MM.1S (cell line): ENCODE measurements at regions not wholly inside any gene's neighbourhood (a gene's known extent, or its start where the extent isn't known, plus 50 kb on each side); places are given as distances from the start of the nearest gene placed in this dataset.

Experiments used
- DNase-seq: peaks from one replicate; pipeline ENCODE4 v3.0.0-alpha.2; 2015
- H2AFZ ChIP-seq: fragments of 300-600 bp; sonication (generic); 2 replicates; pipeline ENCODE4 v1.6.0; 2016; ENCODE audit warnings: antibody characterized with exemption, low read length
- H3F3A ChIP-seq: fragments of 300-600 bp; sonication (generic); 2 replicates; pipeline ENCODE4 v1.6.1; 2016; ENCODE audit warnings: mild to moderate bottlenecking, antibody characterized with exemption, low read length, moderate library complexity, mixed read lengths; ENCODE audit not compliant: insufficient read depth
- H3K27ac ChIP-seq: fragments of 300-600 bp; sonication (generic); 2 replicates; pipeline ENCODE4 v1.5.1; 2016; ENCODE audit warnings: mild to moderate bottlenecking, low read length
- H3K27me3 ChIP-seq: fragments of 300-600 bp; sonication (generic); replicated peaks from 2 replicates; pipeline ENCODE4 v1.6.0; 2016; ENCODE audit warnings: low read length; ENCODE audit not compliant: insufficient read depth
- H3K36me3 ChIP-seq: fragments of 300-600 bp; sonication (generic); replicated peaks from 2 replicates; pipeline ENCODE4 v1.6.1; 2016; ENCODE audit warnings: mild to moderate bottlenecking, low read length, mixed read lengths; ENCODE audit not compliant: insufficient read depth
- H3K4me1 ChIP-seq: fragments of 300-600 bp; sonication (generic); 2 replicates; pipeline ENCODE4 v1.6.1; 2016; ENCODE audit warnings: low read length, mixed read lengths
- H3K4me2 ChIP-seq: fragments of 300-600 bp; sonication (generic); 2 replicates; pipeline ENCODE4 v1.6.0; 2016; ENCODE audit warnings: low read depth, low read length
- H3K4me3 ChIP-seq: fragments of 300-600 bp; sonication (generic); 2 replicates; pipeline ENCODE4 v1.5.1; 2016; ENCODE audit warnings: low read length, mixed read lengths
- H3K79me2 ChIP-seq: fragments of 300-600 bp; sonication (generic); 2 replicates; pipeline ENCODE4 v1.6.1; 2016; ENCODE audit warnings: mixed run types, low read length, mixed read lengths
- H3K9ac ChIP-seq: fragments of 300-600 bp; sonication (generic); 2 replicates; pipeline ENCODE4 v1.6.1; 2016; ENCODE audit warnings: low read length, mixed read lengths
- H3K9me2 ChIP-seq: fragments of 300-600 bp; sonication (generic); replicated peaks from 2 replicates; pipeline ENCODE4 v1.6.1; 2016; ENCODE audit warnings: mild to moderate bottlenecking, low read length, mixed read lengths; ENCODE audit not compliant: insufficient read depth
- H3K9me3 ChIP-seq: fragments of 300-600 bp; sonication (generic); replicated peaks from 2 replicates; pipeline ENCODE4 v1.6.1; 2016; ENCODE audit warnings: mild to moderate bottlenecking, low read length, mixed read lengths; ENCODE audit not compliant: insufficient read depth
- H4K20me1 ChIP-seq: fragments of 300-600 bp; sonication (generic); 2 replicates; pipeline ENCODE4 v1.6.1; 2016; ENCODE audit warnings: mild to moderate bottlenecking, low read length, moderate library complexity, mixed read lengths; ENCODE audit not compliant: insufficient read depth
- CTCF ChIP-seq: fragments of 300-600 bp; sonication (generic); IDR thresholded peaks from 2 replicates; pipeline ENCODE4 v1.5.1; 2016; ENCODE audit warnings: antibody characterized with exemption, low read length, mixed read lengths
- EZH2 ChIP-seq: fragments of 300-600 bp; sonication (generic); optimal IDR thresholded peaks from 2 replicates; pipeline ENCODE3; 2017; ENCODE audit warnings: low read depth, mild to moderate bottlenecking, antibody characterized with exemption, low read length, mixed read lengths
- EZH2phosphoT487 ChIP-seq: fragments of 300-600 bp; sonication (generic); IDR thresholded peaks from 2 replicates; pipeline ENCODE4 v1.6.1; 2018; ENCODE audit warnings: antibody characterized with exemption, low read length

DNA sequence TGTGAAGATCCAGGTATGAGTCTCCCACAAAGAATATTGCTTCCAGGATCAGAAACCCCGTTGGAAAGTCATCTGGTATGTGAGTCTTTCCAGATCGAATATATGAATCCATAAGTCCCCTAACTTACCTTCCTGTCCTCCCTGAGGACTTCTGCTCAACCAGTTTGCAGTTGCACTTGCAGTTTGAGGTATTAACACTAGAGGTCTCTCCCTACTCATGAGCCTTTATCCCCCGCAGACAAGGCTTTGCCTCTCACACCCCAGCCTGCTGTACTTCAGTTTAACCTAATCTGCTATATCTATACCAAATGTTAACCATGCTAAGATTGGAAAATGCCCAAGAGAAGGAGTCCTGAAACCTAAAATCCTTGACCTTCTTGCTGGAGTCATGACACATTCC is 135.3 kb upstream of the DEFB112 start:
- Histone ChIP-seq H3K4me1 (no peaks in the 10 kb centered on the region), H3K79me2 (no peaks in the 10 kb centered on the region), H3K27me3 (no peaks in the 10 kb centered on the region), H3K9me2 (no peaks in the 10 kb centered on the region), H3K4me3 (no peak overlapping the region), H2AFZ (no peak overlapping the region), H3K4me2 (no peak overlapping the region), H3K27ac (no peak overlapping the region), H4K20me1 (no peaks in the 10 kb centered on the region), H3K9ac (no peak overlapping the region), H3K9me3 (no peaks in the 10 kb centered on the region), H3F3A (no peaks in the 10 kb centered on the region), H3K36me3 (no peaks in the 10 kb centered on the region)
- no peak for TF ChIP-seq EZH2
- peak; percentile 44 for TF ChIP-seq CTCF
- no peak for DNase-seq

DNA sequence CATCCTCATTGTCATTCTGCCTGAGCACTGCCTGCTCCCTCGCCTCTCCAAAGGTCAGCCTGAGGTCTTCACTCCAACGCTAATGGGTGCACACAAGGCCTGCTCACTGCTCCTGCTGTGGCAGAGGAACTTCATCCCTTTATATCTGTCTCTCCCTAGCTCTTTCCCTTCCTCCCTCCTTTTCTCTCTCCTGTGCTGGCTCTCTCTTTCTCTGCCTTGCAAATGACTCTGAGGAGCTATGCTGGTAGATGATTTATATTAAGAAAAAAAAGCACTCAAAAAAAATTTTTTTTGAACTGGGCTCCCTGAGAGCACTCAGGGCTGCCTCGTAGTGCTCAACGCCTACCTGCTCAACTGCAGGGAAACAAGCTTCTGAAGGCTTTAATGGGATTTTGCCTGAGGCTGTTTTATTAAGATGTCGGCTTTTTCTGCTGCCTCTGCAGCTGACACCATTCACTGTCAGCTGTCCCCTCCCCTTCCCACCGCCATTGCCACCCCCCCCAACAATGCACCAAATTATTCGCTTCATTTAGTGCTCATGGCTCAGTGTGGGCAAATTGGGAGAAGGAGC is 137.7 kb upstream of the DEFB112 start:
- DNase-seq: no peak
- Histone ChIP-seq H3K79me2 (no peaks in the 10 kb centered on the region), H3K27ac (no peak overlapping the region), H3K36me3 (no peaks in the 10 kb centered on the region), H3K9ac (no peak overlapping the region), H3K4me1 (no peaks in the 10 kb centered on the region), H3F3A (no peaks in the 10 kb centered on the region), H3K9me3 (no peaks in the 10 kb centered on the region), H2AFZ (no peak overlapping the region), H3K4me2 (no peak overlapping the region), H3K9me2 (no peaks in the 10 kb centered on the region), H3K27me3 (no peaks in the 10 kb centered on the region), H4K20me1 (no peaks in the 10 kb centered on the region), H3K4me3 (no peak overlapping the region)
- TF ChIP-seq EZH2phosphoT487 (no peak), EZH2 (no peak), CTCF (no peak)

- no peaks in the 10 kb centered on the region for H3K4me1 ChIP-seq
- no peak overlapping the region for H3K4me3 ChIP-seq
- no peak overlapping the region for H3K4me2 ChIP-seq
- no peak for DNase-seq
- no peak overlapping the region for H2AFZ ChIP-seq
- no peaks in the 10 kb centered on the region for H3F3A ChIP-seq
- H3K79me2 ChIP-seq: no peaks in the 10 kb centered on the region
- H3K27me3 ChIP-seq: no peaks in the 10 kb centered on the region
- H3K36me3 ChIP-seq: no peaks in the 10 kb centered on the region
- H4K20me1 ChIP-seq: no peaks in the 10 kb centered on the region
- TF ChIP-seq CTCF: no peak
- no peak for TF ChIP-seq EZH2
- TF ChIP-seq EZH2phosphoT487: no peak
- H3K9me3 ChIP-seq: no peaks in the 10 kb centered on the region
- H3K9ac ChIP-seq: no peak overlapping the region
- no peak overlapping the region for H3K27ac ChIP-seq
- no peaks in the 10 kb centered on the region for H3K9me2 ChIP-seq
Measured at GRCh38 chr6:50198245-50198644, 148.5 kb upstream of the DEFB112 start.
